ENCODE measurements at regions not wholly inside any gene's neighbourhood (a gene's known extent, or its start where the extent isn't known, plus 50 kb on each side); places are given as distances from the start of the nearest gene placed in this dataset.

GRCh38 chr7:116351966-116352365 is 141.6 kb downstream of the TES start:
- DNase-seq (ENCODE audit: low read depth, low spot score) (no peak), ATAC-seq (no peak), FAIRE-seq (no peak)
- no peaks in the 10 kb centered on the region for H3K27me3 ChIP-seq (replicated peaks in 1 of 2; ENCODE audit: control insufficient read depth in 2 of 2, insufficient read depth in 2 of 2, low read length in 1 of 2)
- no peaks in the 10 kb centered on the region for H3K79me2 ChIP-seq (ENCODE audit: control insufficient read depth, insufficient read depth, low read length)
- ChIA-PET POLR2A (interaction anchor here (1.1 kb wide), 1 partner anchor 30 kb away, joined by 8 read pairs; no protein-coding TSS in a partner anchor), RAD21 (ENCODE audit: unreplicated experiment) (no interaction called here), SMC1A (ENCODE audit: uncharacterized antibody, unreplicated experiment) (interaction anchor here (1.3 kb wide), 1 partner anchor 13 kb away, joined by 3 read pairs; no protein-coding TSS in a partner anchor), CTCF (no interaction called here)
- H3K36me3 ChIP-seq (ENCODE audit: control insufficient read depth in 2 of 2, insufficient read depth in 2 of 2, low read length in 1 of 2): no peaks in the 10 kb centered on the region
- intact Hi-C loops (cut with micrococcal nuclease; ENCODE audit: unreplicated experiment) (no loop called here), in situ Hi-C loops (cut with MboI) (no loop called here)
- H3K27ac ChIP-seq (ENCODE audit: control insufficient read depth, insufficient read depth): no peak overlapping the region
- WGBS (ENCODE audit: insufficient coverage, insufficient replicate concordance, low lambda C conversion rate, missing lambda C conversion rate): 76% methylated on average over 6 of the region's 6 CpGs
- no peaks in the 10 kb centered on the region; the same call in 1 of the 3 replicates for H3K9me3 ChIP-seq (replicated peaks; ENCODE audit: control insufficient read depth, insufficient read depth, low read length)
- no peak overlapping the region for H3K9ac ChIP-seq (ENCODE audit: control insufficient read depth, insufficient read depth, low read length)
- no peaks in the 10 kb centered on the region for H4K20me1 ChIP-seq (ENCODE audit: control insufficient read depth, insufficient read depth)
- no peak overlapping the region for H3K4me3 ChIP-seq
- H3K4me2 ChIP-seq (ENCODE audit: control insufficient read depth, insufficient read depth): no peak overlapping the region
- no peaks in the 10 kb centered on the region for H3K4me1 ChIP-seq (ENCODE audit: control insufficient read depth, insufficient read depth, low read length)
- no TSS peak for BruUV-seq (replicated peaks)
- H2AFZ ChIP-seq (ENCODE audit: control insufficient read depth, low read depth, low read length): no peak overlapping the region
- TF ChIP-seq NFIC (IDR thresholded peaks at IDR 0.05; ENCODE audit: low read depth, low read length) (no peak), MTA3 (IDR thresholded peaks at IDR 0.05; ENCODE audit: borderline replicate concordance, low read length) (no peak), RFX5 (IDR thresholded peaks at IDR 0.05; ENCODE audit: low read depth, low read length) (no peak), ZBTB11 (CRISPR knock-in tag; IDR thresholded peaks at IDR 0.05) (no peak), RELA (IDR thresholded peaks at IDR 0.05; ENCODE audit: borderline replicate concordance, partially characterized antibody) (no peak), MYC (IDR thresholded peaks at IDR 0.05; ENCODE audit: insufficient read depth, insufficient read length, insufficient replicate concordance, low read length, severe bottlenecking) (no peak), PAX8 (IDR thresholded peaks at IDR 0.05) (no peak), CTCF (IDR thresholded peaks at IDR 0.05 in 2 of 3, conservative IDR thresholded peaks at IDR 0.05 in 1 of 3; ENCODE audit: control insufficient read depth in 2 of 3, extremely low read depth in 1 of 3, insufficient read depth in 1 of 3, low read depth in 3 of 3, low read length in 3 of 3) (no peak), ASH2L (IDR thresholded peaks at IDR 0.05; ENCODE audit: borderline replicate concordance, low read depth) (no peak), LARP7 (IDR thresholded peaks at IDR 0.05) (no peak), PAX5 (IDR thresholded peaks at IDR 0.05; ENCODE audit: borderline replicate concordance, low read depth, low read length) (no peak), ESRRA (IDR thresholded peaks at IDR 0.05; ENCODE audit: low read length) (no peak), CUX1 (IDR thresholded peaks at IDR 0.05; ENCODE audit: insufficient replicate concordance, low read depth, low read length) (no peak)
